Naive thymus-derived CD8-positive, alpha-beta T cell (primary cell): ENCODE measurements at regions not wholly inside any gene's neighbourhood (a gene's known extent, or its start where the extent isn't known, plus 50 kb on each side); places are given as distances from the start of the nearest gene placed in this dataset.
"Not testable (repeated sequence)": the region's sequence is repeated elsewhere in the genome, so short reads cannot be mapped to it uniquely, and the experiment has no call there.

Experiments
- ATAC-seq, 2 donors: fragments of 150-1000 bp; cut with Tn5 transposase in 1 of 2; sonication (Bioruptor Pico), chemical (Tn5 transposase) in 1 of 2; 1 replicate in 1 of 2; 2 replicates in 1 of 2; pipeline ENCODE4 v1.10.0; 2021; ENCODE audit warnings: mild to moderate bottlenecking in 2 of 2, moderate library complexity in 2 of 2
- POLR2A ChIA-PET: fragments of 350-600 bp; sonication (Branson Sonifier 250); formaldehyde crosslinking; loops from one replicate; lab custom pipeline; 2021; ENCODE audit warnings: antibody characterized with exemption; lab: Charles Lee
- DNase-seq, 10 donors: peaks; one replicate each; pipeline versions ENCODE4 v3.0.0 to v3.0.0-alpha.2; 2020 to 2022
- H3K27ac Mint-ChIP-seq, 10 donors: one replicate each; pipeline ENCODE4 v1.8.0; 2020 to 2022; ENCODE audit warnings: mild to moderate bottlenecking in 10 of 10, mixed read lengths in 10 of 10, moderate library complexity in 4 of 10, inconsistent platforms in 1 of 10
- H3K27me3 Mint-ChIP-seq, 5 donors: one replicate each; pipeline ENCODE4 v1.8.0; 2021 to 2022; ENCODE audit warnings: mixed read lengths in 5 of 5
- H3K36me3 Mint-ChIP-seq, 3 donors: one replicate each; pipeline ENCODE4 v1.8.0; 2020 to 2022; ENCODE audit warnings: mixed read lengths in 3 of 3, mild to moderate bottlenecking in 2 of 3, inconsistent platforms in 1 of 3
- H3K4me1 Mint-ChIP-seq, 4 donors: one replicate each; pipeline ENCODE4 v1.8.0; 2021 to 2022; ENCODE audit warnings: mixed read lengths in 4 of 4
- H3K4me3 Mint-ChIP-seq, 10 donors: one replicate each; pipeline ENCODE4 v1.8.0; 2020 to 2022; ENCODE audit warnings: mild to moderate bottlenecking in 10 of 10, mixed read lengths in 10 of 10, moderate library complexity in 6 of 10, inconsistent platforms in 1 of 10
- H3K9me3 Mint-ChIP-seq, 9 donors: one replicate each; pipeline ENCODE4 v1.8.0; 2020 to 2022; ENCODE audit warnings: mixed read lengths in 9 of 9, mild to moderate bottlenecking in 3 of 9, inconsistent platforms in 1 of 9, moderate library complexity in 1 of 9

- POLR2A ChIA-PET: no interaction called here
- no peak overlapping the region for H3K4me3 Mint-ChIP-seq
Measured at GRCh38 chr4:52512291-52512690, 146.8 kb downstream of the USP46 start.

GRCh38 chr4:52522093-52522492 lies 137.0 kb downstream of the USP46 start:
- ATAC-seq, POLR2A ChIA-PET, H3K36me3 Mint-ChIP-seq, DNase-seq, H3K27ac Mint-ChIP-seq, H3K4me1 Mint-ChIP-seq, H3K4me3 Mint-ChIP-seq: not testable (repeated sequence)
- Mint-ChIP-seq H3K9me3 (peaks cover 0 to 13% (median 3%) of the 10 kb centered on the region in 9 donors), H3K27me3 (peaks cover 5 to 34% (median 14%) of the 10 kb centered on the region in 5 donors)

More at GRCh38 chr4:52512291-52512690, 146.8 kb downstream of the USP46 start:
- peaks cover 0 to 5% (median 0%) of the 10 kb centered on the region in 3 donors for H3K36me3 Mint-ChIP-seq
- ATAC-seq (no peak), DNase-seq (no peak)
- H3K9me3 Mint-ChIP-seq: peaks cover 0 to 11% (median 5%) of the 10 kb centered on the region in 9 donors
- no peaks in the 10 kb centered on the region for H3K4me1 Mint-ChIP-seq
- H3K27me3 Mint-ChIP-seq: peaks cover 3 to 10% (median 5%) of the 10 kb centered on the region in 5 donors
- H3K27ac Mint-ChIP-seq: no peak overlapping the region

- no peaks in the 10 kb centered on the region for H3K36me3 Mint-ChIP-seq
- H3K27me3 Mint-ChIP-seq: peaks cover 1 to 20% (median 11%) of the 10 kb centered on the region in 5 donors
- H3K4me1 Mint-ChIP-seq: no peaks in the 10 kb centered on the region
- H3K4me3 Mint-ChIP-seq: no peak overlapping the region
- no peak for ATAC-seq
- POLR2A ChIA-PET: interaction anchor here (0.5 kb wide), 1 partner anchor 826 kb away, joined by 5 read pairs; no protein-coding TSS in a partner anchor
- no peak for DNase-seq
- no peak overlapping the region for H3K27ac Mint-ChIP-seq
- peaks cover 3 to 23% (median 7%) of the 10 kb centered on the region in 9 donors for H3K9me3 Mint-ChIP-seq
Measured at GRCh38 chr4:52529983-52530382, 129.1 kb downstream of the USP46 start.

GRCh38 chr4:52535793-52536192 lies 123.3 kb downstream of the USP46 start:
- POLR2A ChIA-PET: no interaction called here
- ATAC-seq: no peak
- H3K27me3 Mint-ChIP-seq: peaks cover 1 to 28% (median 11%) of the 10 kb centered on the region in 5 donors
- H3K4me1 Mint-ChIP-seq: no peaks in the 10 kb centered on the region
- peaks cover 0 to 2% (median 0%) of the 10 kb centered on the region in 3 donors for H3K36me3 Mint-ChIP-seq
- H3K9me3 Mint-ChIP-seq: peaks cover 0 to 28% (median 3%) of the 10 kb centered on the region in 9 donors
- DNase-seq: no peak
- no peak overlapping the region for H3K27ac Mint-ChIP-seq
- no peak overlapping the region for H3K4me3 Mint-ChIP-seq
